K562 (cell line): ENCODE measurements at regions not wholly inside any gene's neighbourhood (a gene's known extent, or its start where the extent isn't known, plus 50 kb on each side); places are given as distances from the start of the nearest gene placed in this dataset.

Experiments used
- ATAC-seq: fragments of 200-7000 bp; cut with Tn5 transposase; 3 replicates; pipeline ENCODE4 v1.9.1; 2020; ENCODE audit warnings: moderate library complexity
- BruUV-seq: library from RNA; stranded (reverse); fragments of 400-500 nt; replicated peaks from 2 replicates; lab custom pipeline; 2021; lab: Mats Ljungman, UMichigan
- CTCF ChIA-PET: fragments of 300-600 bp; formaldehyde crosslinking; extraction: SDS; loops from one replicate; lab custom pipeline; 2021; ENCODE audit warnings: low intra/inter-chr PET ratio; lab: Yijun Ruan, JAX
- POLR2A ChIA-PET: fragments of 300-600, 350-650 bp; sonication (Branson Sonifier 250); formaldehyde crosslinking; extraction: SDS; loops from one replicate; lab custom pipeline; 2021; ENCODE audit warnings: antibody characterized with exemption, inconsistent platforms; lab: Yijun Ruan, JAX
- DNase-seq, 4 experiments: peaks; one replicate each; pipeline versions ENCODE4 v3.0.0 to v3.0.0-alpha.2; 2011 to 2018; ENCODE audit warnings: low spot score in 3 of 4, mixed read lengths in 3 of 4; ENCODE audit errors: extremely low read depth in 1 of 4
- FAIRE-seq: peaks from 2 replicates; lab custom pipeline; 2011; peaks lifted over from hg19 to GRCh38; lab: Jason Lieb, UNC
- H2AFZ ChIP-seq: 2 replicates; pipeline ENCODE4 v1.6.0; 2011; ENCODE audit warnings: low read depth, low read length, control low read depth, inconsistent platforms
- H3K27ac ChIP-seq: fragments of 200-600 bp; 3 replicates; pipeline ENCODE4 v1.8.0; 2011; ENCODE audit warnings: low read depth, mild to moderate bottlenecking, control low read depth, inconsistent platforms, low read length, moderate library complexity, mixed read lengths; ENCODE audit errors: extremely low read depth
- H3K27me3 ChIP-seq, 2 experiments: fragments of 300-600 bp in 1 of 2; 2 replicates in 1 of 2; 3 replicates in 1 of 2; pipeline versions ENCODE4 v1.6.0 to v1.8.0; 2011; ENCODE audit warnings: inconsistent platforms in 2 of 2, low read length in 2 of 2, mild to moderate bottlenecking in 1 of 2, mixed read lengths in 1 of 2, moderate library complexity in 1 of 2; ENCODE audit not compliant: control insufficient read depth in 2 of 2, insufficient read depth in 2 of 2
- H3K36me3 ChIP-seq: fragments of 300-600 bp; 3 replicates; pipeline ENCODE4 v1.8.0; 2011; ENCODE audit warnings: mild to moderate bottlenecking, low read length, inconsistent platforms; ENCODE audit not compliant: control insufficient read depth, insufficient read depth
- H3K4me1 ChIP-seq, 2 experiments: fragments of 200-600 bp in 1 of 2; replicated peaks in 1 of 2; 2 replicates in 1 of 2; 3 replicates in 1 of 2; pipeline versions ENCODE4 v1.5.1 to v1.8.0; 2011; ENCODE audit warnings: inconsistent platforms in 2 of 2, low read length in 2 of 2, mild to moderate bottlenecking in 1 of 2, mixed read lengths in 1 of 2, moderate library complexity in 1 of 2; ENCODE audit not compliant: control insufficient read depth in 2 of 2, insufficient read depth in 2 of 2
- H3K4me2 ChIP-seq: 2 replicates; pipeline ENCODE4 v1.6.1; 2011; ENCODE audit warnings: low read length, control low read depth, inconsistent platforms, mixed read lengths; ENCODE audit not compliant: insufficient read depth
- H3K4me3 ChIP-seq: fragments of 200-600 bp; sonication (generic), shearing (Covaris generic); 2 replicates; pipeline ENCODE4 v1.5.1; 2016; ENCODE audit warnings: control low read depth, inconsistent platforms
- H3K79me2 ChIP-seq: fragments of 200-600 bp; 3 replicates; pipeline ENCODE4 v1.8.0; 2011; ENCODE audit warnings: low read length, inconsistent platforms; ENCODE audit not compliant: control insufficient read depth, insufficient read depth
- H3K9ac ChIP-seq, 2 experiments: 2 replicates each; pipeline versions ENCODE4 v1.6.0 to v1.6.1; 2011; ENCODE audit warnings: low read depth in 2 of 2, low read length in 2 of 2, control low read depth in 1 of 2, inconsistent platforms in 1 of 2, mild to moderate bottlenecking in 1 of 2, mixed read lengths in 1 of 2; ENCODE audit not compliant: insufficient read depth in 1 of 2
- H3K9me1 ChIP-seq: one replicate; pipeline ENCODE4 v1.6.0; 2011; ENCODE audit warnings: inconsistent platforms, mild to moderate bottlenecking, low read length, moderate library complexity; ENCODE audit not compliant: control insufficient read depth, insufficient read depth
- H3K9me3 ChIP-seq: replicated peaks from 2 replicates; pipeline ENCODE4 v1.5.1; 2011; ENCODE audit warnings: low read depth, low read length, inconsistent platforms; ENCODE audit not compliant: control insufficient read depth, insufficient read depth
- H4K20me1 ChIP-seq: replicated peaks from 2 replicates; pipeline ENCODE4 v1.6.1; 2011; ENCODE audit warnings: low read length, inconsistent platforms, mixed read lengths; ENCODE audit not compliant: control insufficient read depth, insufficient read depth
- DLX4 ChIP-seq: fragments of 250-450 bp; sonication (Bioruptor Pico); IDR thresholded peaks from 2 replicates; pipeline ENCODE4 v1.6.1; 2021; ENCODE audit warnings: mild to moderate bottlenecking
- ETV6 ChIP-seq, 3 experiments: fragments of 150-350 bp in 1 of 3; sonication (generic) in 1 of 3; formaldehyde crosslinking in 1 of 3; IDR thresholded peaks; 2 replicates each; pipeline versions ENCODE4 v1.6.1 to v1.8.0; 2014 to 2022; ENCODE audit warnings: borderline replicate concordance in 2 of 3, low read depth in 2 of 3, antibody characterized with exemption in 1 of 3, low read length in 1 of 3, mild to moderate bottlenecking in 1 of 3, missing genetic modification reagents in 1 of 3
- TSHZ1 ChIP-seq: fragments of 250-450 bp; sonication (Bioruptor Pico); IDR thresholded peaks from 2 replicates; pipeline ENCODE4 v1.4.0; 2020; ENCODE audit warnings: mild to moderate bottlenecking, moderate library complexity
- ZNF584 ChIP-seq: fragments of 200-800 bp; sonication (Bioruptor generic); IDR thresholded peaks from 2 replicates; pipeline ENCODE4 v1.6.1; 2016; ENCODE audit warnings: low read depth, mild to moderate bottlenecking, missing genetic modification characterization, missing compliant biosample characterization
- WGBS: fragments of 100-300 bp; shearing (Covaris generic); methylation state at CpG from one replicate; pipeline ENCODE4 v1.1.6; 2016; ENCODE audit warnings: low coverage, mixed read lengths; ENCODE audit not compliant: insufficient coverage; ENCODE audit errors: missing lambda C conversion rate; 5-methylcytosine and 5-hydroxymethylcytosine counted together
- in situ Hi-C: fragments of 300-500 bp; cut with MboI; formaldehyde crosslinking; loops from 4 replicates; pipeline ENCODE4 v1.15.0; 2018; ENCODE audit warnings: inconsistent platforms, mixed read lengths
- intact Hi-C: fragments of 100-400 bp; cut with micrococcal nuclease; formaldehyde crosslinking; loops from 2 replicates; pipeline ENCODE4 v1.14.2; 2022
- TF ChIP-seq, protein P1 (sequence below): fragments of 150-350 bp; IDR thresholded peaks from 2 replicates; pipeline ENCODE4 v1.6.1; 2014; ENCODE audit warnings: low read depth, mild to moderate bottlenecking, low read length, borderline replicate concordance
- TF ChIP-seq, protein P2 (sequence below): fragments of 450-650 bp; IDR thresholded peaks from 2 replicates; pipeline ENCODE4 v1.6.1; 2016

GRCh38 chr3:124056846-124057245 lies 64.9 kb upstream of the ROPN1 start:
- Histone ChIP-seq H4K20me1 (no peaks in the 10 kb centered on the region), H3K4me3 (no peak overlapping the region), H3K4me1 (no peaks in the 10 kb centered on the region), H3K9me1 (no peaks in the 10 kb centered on the region), H3K79me2 (no peaks in the 10 kb centered on the region), H2AFZ (no peak overlapping the region), H3K27ac (no peak overlapping the region), H3K4me2 (no peak overlapping the region), H3K27me3 (no peaks in the 10 kb centered on the region), H3K9ac (no peak overlapping the region), H3K36me3 (no peaks in the 10 kb centered on the region), H3K9me3 (no peaks in the 10 kb centered on the region)
- no peak for DNase-seq
- WGBS = 0% methylated on average over 2 of the region's 2 CpGs
- no peak for FAIRE-seq
- BruUV-seq = no TSS peak
- no peak for TF ChIP-seq DLX4 (CRISPR knock-in tag)
- TF ChIP-seq TSHZ1 (CRISPR knock-in tag) = no peak
- TF ChIP-seq, protein P1, sequence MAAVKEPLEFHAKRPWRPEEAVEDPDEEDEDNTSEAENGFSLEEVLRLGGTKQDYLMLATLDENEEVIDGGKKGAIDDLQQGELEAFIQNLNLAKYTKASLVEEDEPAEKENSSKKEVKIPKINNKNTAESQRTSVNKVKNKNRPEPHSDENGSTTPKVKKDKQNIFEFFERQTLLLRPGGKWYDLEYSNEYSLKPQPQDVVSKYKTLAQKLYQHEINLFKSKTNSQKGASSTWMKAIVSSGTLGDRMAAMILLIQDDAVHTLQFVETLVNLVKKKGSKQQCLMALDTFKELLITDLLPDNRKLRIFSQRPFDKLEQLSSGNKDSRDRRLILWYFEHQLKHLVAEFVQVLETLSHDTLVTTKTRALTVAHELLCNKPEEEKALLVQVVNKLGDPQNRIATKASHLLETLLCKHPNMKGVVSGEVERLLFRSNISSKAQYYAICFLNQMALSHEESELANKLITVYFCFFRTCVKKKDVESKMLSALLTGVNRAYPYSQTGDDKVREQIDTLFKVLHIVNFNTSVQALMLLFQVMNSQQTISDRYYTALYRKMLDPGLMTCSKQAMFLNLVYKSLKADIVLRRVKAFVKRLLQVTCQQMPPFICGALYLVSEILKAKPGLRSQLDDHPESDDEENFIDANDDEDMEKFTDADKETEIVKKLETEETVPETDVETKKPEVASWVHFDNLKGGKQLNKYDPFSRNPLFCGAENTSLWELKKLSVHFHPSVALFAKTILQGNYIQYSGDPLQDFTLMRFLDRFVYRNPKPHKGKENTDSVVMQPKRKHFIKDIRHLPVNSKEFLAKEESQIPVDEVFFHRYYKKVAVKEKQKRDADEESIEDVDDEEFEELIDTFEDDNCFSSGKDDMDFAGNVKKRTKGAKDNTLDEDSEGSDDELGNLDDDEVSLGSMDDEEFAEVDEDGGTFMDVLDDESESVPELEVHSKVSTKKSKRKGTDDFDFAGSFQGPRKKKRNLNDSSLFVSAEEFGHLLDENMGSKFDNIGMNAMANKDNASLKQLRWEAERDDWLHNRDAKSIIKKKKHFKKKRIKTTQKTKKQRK = no peak
- TF ChIP-seq ZNF584 (CRISPR knock-in tag) = no peak
- TF ChIP-seq, protein P2, sequence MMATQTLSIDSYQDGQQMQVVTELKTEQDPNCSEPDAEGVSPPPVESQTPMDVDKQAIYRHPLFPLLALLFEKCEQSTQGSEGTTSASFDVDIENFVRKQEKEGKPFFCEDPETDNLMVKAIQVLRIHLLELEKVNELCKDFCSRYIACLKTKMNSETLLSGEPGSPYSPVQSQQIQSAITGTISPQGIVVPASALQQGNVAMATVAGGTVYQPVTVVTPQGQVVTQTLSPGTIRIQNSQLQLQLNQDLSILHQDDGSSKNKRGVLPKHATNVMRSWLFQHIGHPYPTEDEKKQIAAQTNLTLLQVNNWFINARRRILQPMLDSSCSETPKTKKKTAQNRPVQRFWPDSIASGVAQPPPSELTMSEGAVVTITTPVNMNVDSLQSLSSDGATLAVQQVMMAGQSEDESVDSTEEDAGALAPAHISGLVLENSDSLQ = no peak
- no peak for TF ChIP-seq ETV6 (IDR thresholded peaks at IDR 0.05; ENCODE audit: borderline replicate concordance in 1 of 2, low read depth in 2 of 2, low read length in 1 of 2)
- TF ChIP-seq ETV6 (CRISPR knock-in tag; IDR thresholded peaks at IDR 0.05; ENCODE audit: borderline replicate concordance) = no peak
- intact Hi-C loops = no loop called here
- no peak for ATAC-seq
- ChIA-PET POLR2A (no interaction called here), CTCF (no interaction called here)
- in situ Hi-C loops = no loop called here
